ENCODE measurements at regions not wholly inside any gene's neighbourhood (a gene's known extent, or its start where the extent isn't known, plus 50 kb on each side); places are given as distances from the start of the nearest gene placed in this dataset.

- no peak for DNase-seq
Measured at GRCh38 chr13:38618881-38619280, 68.0 kb upstream of the FREM2 start.

- no peak for DNase-seq
Measured at GRCh38 chr13:38620876-38621275, 66.0 kb upstream of the FREM2 start.

- DNase-seq: no peak
Measured at GRCh38 chr13:38624822-38625221, 62.1 kb upstream of the FREM2 start.

GRCh38 chr13:38628554-38628953 lies 58.3 kb upstream of the FREM2 start:
- no peak for DNase-seq

GRCh38 chr13:38630780-38631179 lies 56.1 kb upstream of the FREM2 start:
- DNase-seq: no peak

GRCh38 chr13:38635030-38635429 lies 51.8 kb upstream of the FREM2 start:
- no peak for DNase-seq

GRCh38 chr13:38636073-38636472 lies 50.8 kb upstream of the FREM2 start:
- no peak for DNase-seq

GRCh38 chr13:38636761-38637160 lies 50.1 kb upstream of the FREM2 start:
- DNase-seq: no peak

All from NCI-H2171 treated with DMSO at 0.1 percent for 48 hours (cell line).